Skeletal muscle tissue (tissue), 3 donors: ENCODE measurements at regions not wholly inside any gene's neighbourhood (a gene's known extent, or its start where the extent isn't known, plus 50 kb on each side); places are given as distances from the start of the nearest gene placed in this dataset.
A peak's percentile ranks its signal among the peaks of the same experiment; 100 is the strongest.

Source experiments
- H3K27ac ChIP-seq: one replicate; pipeline ENCODE4 v1.7.0; 2013; ENCODE audit warnings: mild to moderate bottlenecking, low read depth, low read length, inconsistent platforms
- H3K27me3 ChIP-seq, 3 donors: one replicate each; pipeline ENCODE4 v1.7.0; 2013; ENCODE audit warnings: low read length in 3 of 3; ENCODE audit not compliant: control insufficient read depth in 3 of 3, insufficient read depth in 3 of 3
- H3K36me3 ChIP-seq, 3 donors: one replicate each; pipeline ENCODE4 v1.7.0; 2013; ENCODE audit warnings: low read length in 3 of 3; ENCODE audit not compliant: control insufficient read depth in 3 of 3, insufficient read depth in 3 of 3
- H3K4me1 ChIP-seq, 3 donors: one replicate each; pipeline ENCODE4 v1.7.0; 2013; ENCODE audit warnings: low read length in 3 of 3, mild to moderate bottlenecking in 3 of 3; ENCODE audit not compliant: control insufficient read depth in 3 of 3, insufficient read depth in 3 of 3
- H3K4me3 ChIP-seq, 3 donors: one replicate each; pipeline ENCODE4 v1.7.0; 2013; ENCODE audit warnings: low read length in 3 of 3
- H3K9ac ChIP-seq, 3 donors: one replicate each; pipeline ENCODE4 v1.7.0; 2013; ENCODE audit warnings: low read length in 3 of 3, mild to moderate bottlenecking in 3 of 3, moderate library complexity in 2 of 3, low read depth in 1 of 3
- H3K9me3 ChIP-seq, 3 donors: one replicate each; pipeline ENCODE4 v1.7.0; 2013; ENCODE audit warnings: low read length in 3 of 3; ENCODE audit not compliant: control insufficient read depth in 3 of 3
- donor health status: Osteomylitis.

DNA sequence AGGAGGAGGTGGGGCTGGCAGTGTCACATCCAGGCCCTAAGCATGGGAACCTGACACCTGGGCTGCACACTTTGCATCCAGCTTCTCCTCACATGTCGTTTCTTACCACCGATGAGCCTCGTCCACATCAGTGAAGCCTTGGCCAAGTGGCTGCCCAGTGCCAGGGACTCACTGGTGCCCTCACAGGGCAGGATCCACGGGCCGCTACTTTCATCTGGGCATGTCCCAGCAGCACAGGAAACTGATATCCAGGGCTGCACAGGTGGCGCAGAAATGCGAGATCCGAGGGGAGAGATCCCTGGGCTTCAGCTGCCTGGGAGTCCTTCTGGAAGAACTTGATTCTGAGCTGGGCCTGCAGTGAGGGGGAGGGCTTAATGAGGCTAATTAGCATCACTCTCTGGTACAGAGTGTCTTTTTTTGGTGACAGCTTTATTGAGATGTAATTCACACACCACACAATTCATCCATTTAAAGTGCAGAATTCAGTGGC is 291.6 kb upstream of the HDAC4 start:
- peak overlapping the region in 2 of 3 donors; percentile 68 to 78 for H3K9ac ChIP-seq
- H3K4me1 ChIP-seq: peaks cover 37 to 46% (median 39%) of the 10 kb centered on the region in 3 donors
- peak overlapping the region in 2 of 3 donors; percentile 13 to 30 for H3K4me3 ChIP-seq
- peak overlapping the region; percentile 60 for H3K27ac ChIP-seq
- H3K9me3 ChIP-seq: no peaks in the 10 kb centered on the region
- H3K27me3 ChIP-seq: no peaks in the 10 kb centered on the region
- no peaks in the 10 kb centered on the region for H3K36me3 ChIP-seq

DNA sequence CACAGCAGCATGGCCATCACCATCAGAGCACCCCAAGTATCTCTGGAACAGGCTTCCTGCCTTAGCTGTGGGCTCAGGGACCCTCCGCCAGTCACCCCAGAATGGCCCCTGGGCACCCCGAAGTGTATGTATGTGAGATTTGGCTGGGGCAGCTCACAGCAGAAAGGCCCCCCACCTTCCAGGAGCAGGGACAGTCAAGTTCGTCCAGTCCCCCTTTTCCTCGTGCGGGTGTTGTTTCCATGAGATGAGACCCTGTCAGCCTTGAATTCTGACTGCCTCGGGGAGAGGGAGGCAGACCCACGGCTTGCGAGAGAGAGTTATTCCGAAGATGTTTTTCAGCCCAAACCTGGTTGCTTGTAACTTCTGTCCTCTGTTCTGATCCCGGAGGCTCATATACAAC is 290.9 kb upstream of the HDAC4 start:
- Histone ChIP-seq H3K9ac (peak overlapping the region; percentile 54 to 78 (median 68)), H3K27ac (peak overlapping the region; percentile 60), H3K4me3 (peak overlapping the region; percentile 30 to 53 (median 52)), H3K27me3 (no peaks in the 10 kb centered on the region), H3K4me1 (peaks cover 37 to 46% (median 39%) of the 10 kb centered on the region in 3 donors), H3K36me3 (no peaks in the 10 kb centered on the region), H3K9me3 (no peaks in the 10 kb centered on the region)

DNA sequence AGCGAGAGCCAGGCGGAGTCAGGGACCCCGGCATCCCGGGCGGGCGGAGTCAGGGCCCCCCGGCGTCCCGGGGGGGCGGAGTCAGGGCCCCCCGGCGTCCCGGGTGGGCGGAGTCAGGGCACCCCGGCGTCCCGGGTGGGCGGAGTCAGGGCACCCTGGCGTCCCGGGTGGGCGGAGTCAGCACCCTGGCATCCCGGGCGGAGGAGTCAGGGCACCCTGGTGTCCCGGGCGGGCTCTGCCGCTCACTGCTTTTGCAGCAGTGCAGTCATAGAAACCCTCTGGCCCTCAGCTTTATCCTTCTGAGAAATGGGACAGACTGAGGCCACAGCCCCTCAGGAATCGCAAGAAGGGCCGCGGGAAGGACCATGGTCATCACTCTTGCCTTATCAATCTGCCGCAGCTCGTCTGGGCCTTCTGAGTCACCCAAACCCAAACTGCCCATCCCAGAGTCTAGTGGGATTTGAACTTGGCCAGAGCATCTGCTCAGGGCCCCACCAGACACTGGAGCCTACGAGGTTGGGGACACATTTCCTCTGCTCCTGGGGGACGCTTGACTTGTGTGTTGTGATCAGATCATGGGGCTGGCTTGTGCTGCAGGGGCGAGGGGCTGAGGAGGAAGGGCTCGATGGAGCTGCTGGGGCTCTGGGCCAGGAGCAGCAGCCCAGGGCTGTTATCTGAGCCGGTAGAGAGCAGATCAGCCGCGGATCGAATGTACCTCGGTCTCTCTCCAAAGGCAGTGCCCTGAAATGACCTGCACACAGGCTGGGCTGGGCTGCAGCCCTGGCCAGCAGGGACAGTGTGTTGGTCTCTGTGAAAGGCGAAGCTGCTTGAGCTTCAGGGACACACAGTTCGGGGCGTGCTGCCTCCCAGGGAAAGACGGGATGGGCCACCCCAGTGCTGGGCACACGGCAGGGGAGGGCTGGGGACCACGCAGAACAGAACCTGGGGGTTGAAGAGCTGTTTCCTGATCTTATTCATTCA is 290.1 kb upstream of the HDAC4 start:
- Histone ChIP-seq H3K27ac (peak overlapping the region; percentile 60), H3K9ac (peak overlapping the region; percentile 54 to 78 (median 68)), H3K9me3 (no peaks in the 10 kb centered on the region), H3K27me3 (no peaks in the 10 kb centered on the region), H3K36me3 (no peaks in the 10 kb centered on the region), H3K4me3 (peak overlapping the region; percentile 46 to 53 (median 52)), H3K4me1 (peaks cover 37 to 46% (median 39%) of the 10 kb centered on the region in 3 donors)

DNA sequence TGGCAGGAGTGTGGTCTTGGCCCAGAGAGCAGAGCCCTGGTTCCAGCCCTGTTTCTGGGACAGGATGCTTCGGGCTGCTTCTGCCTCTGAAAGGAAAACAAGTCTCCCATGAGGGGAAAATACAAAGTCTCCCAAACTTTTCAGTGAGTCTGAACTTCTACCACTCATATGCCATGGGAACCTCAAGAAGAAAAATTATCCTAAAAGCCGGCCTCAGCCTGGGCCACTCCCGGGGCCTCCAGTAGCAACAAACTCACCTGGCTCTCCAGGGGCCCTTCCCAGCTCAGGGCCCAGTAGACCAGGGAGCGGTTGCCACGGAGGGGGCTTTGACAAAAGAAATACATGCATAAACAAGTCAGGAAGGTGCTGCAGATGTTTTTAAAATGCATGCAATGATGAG is 289.2 kb upstream of the HDAC4 start:
- no peaks in the 10 kb centered on the region for H3K9me3 ChIP-seq

DNA sequence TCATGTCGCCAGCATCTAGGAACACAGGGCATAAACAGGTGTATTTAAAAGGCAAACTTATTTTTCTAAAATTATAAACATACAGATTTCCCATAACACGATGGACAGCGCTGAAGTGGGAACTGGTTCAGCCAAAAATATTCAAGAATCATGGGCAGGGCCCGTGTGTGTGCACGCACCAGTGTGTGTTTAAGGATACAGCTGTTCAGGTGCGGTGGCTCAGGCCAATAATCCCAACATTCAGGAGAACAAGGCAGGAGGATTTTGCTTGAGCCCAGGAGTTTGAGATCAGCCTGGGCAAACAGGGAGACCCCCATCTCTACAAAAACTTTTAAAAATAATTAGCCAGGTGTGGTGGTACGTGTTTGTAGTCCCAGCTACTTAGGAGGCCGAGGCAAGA is 288.6 kb upstream of the HDAC4 start:
- Histone ChIP-seq H3K27me3 (no peaks in the 10 kb centered on the region), H3K4me1 (peaks cover 37 to 46% (median 39%) of the 10 kb centered on the region in 3 donors), H3K9ac (no peak overlapping the region), H3K27ac (no peak overlapping the region), H3K9me3 (no peaks in the 10 kb centered on the region), H3K36me3 (no peaks in the 10 kb centered on the region), H3K4me3 (no peak overlapping the region)

More for the DNA sequence above, 289.2 kb upstream of the HDAC4 start:
- Histone ChIP-seq H3K4me1 (peaks cover 37 to 46% (median 39%) of the 10 kb centered on the region in 3 donors), H3K9ac (peak overlapping the region in 1 of 3 donors; percentile 16), H3K27me3 (no peaks in the 10 kb centered on the region), H3K27ac (no peak overlapping the region), H3K36me3 (no peaks in the 10 kb centered on the region), H3K4me3 (no peak overlapping the region)

DNA sequence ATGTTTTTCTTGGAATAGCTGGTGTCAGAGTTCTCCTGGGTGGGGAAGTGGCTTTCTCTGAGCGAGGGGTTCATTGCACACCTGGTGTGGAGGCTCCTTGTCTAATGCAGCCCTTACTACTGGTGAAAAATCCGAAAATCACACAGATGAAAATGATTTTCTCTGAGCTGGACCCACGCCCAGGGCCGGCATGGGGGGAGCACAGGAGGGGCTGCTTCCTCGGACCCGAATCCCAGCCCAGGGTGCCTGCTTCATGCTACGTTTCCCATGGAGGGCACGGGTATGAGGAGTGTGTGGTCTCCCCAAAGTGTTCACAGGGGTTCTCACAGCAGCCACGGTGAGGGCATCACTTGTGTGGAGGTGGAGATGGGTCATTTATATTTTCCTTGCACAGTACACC is 288.0 kb upstream of the HDAC4 start:
- Histone ChIP-seq H3K27ac (no peak overlapping the region), H3K9ac (no peak overlapping the region), H3K4me3 (no peak overlapping the region), H3K36me3 (no peaks in the 10 kb centered on the region), H3K9me3 (no peaks in the 10 kb centered on the region), H3K27me3 (no peaks in the 10 kb centered on the region), H3K4me1 (peaks cover 34 to 46% (median 39%) of the 10 kb centered on the region in 3 donors)

DNA sequence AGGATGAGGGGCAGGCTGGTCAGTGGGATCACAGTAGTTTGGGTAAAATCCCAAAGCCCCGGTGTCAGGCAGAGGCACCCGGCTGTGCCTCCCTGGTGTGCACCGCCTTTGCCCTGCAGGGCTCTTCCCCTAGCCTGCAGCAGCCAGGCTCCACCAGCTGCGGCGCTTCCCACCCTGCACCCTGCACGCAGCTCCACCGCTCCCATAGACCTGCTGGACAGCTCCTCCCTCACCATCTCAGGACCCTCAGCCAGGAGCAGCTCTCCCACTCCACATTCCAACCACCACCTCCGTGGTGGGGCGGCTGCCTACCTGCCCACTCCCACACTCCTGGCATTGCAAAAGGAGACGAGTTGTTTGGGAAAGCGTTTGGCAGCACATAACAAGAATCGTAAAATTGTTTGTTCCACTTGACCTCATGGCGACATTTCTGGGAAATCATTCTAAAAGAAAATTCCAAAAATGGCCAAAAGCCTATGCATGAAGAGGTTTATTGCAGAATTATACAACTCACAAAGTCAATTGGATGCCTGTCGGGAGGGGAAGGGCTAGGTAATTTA is 287.4 kb upstream of the HDAC4 start:
- H3K27me3 ChIP-seq: no peaks in the 10 kb centered on the region
- no peaks in the 10 kb centered on the region for H3K9me3 ChIP-seq
- no peak overlapping the region for H3K27ac ChIP-seq
- H3K4me3 ChIP-seq: no peak overlapping the region
- no peak overlapping the region for H3K9ac ChIP-seq
- H3K4me1 ChIP-seq: peaks cover 28 to 40% (median 34%) of the 10 kb centered on the region in 3 donors
- no peaks in the 10 kb centered on the region for H3K36me3 ChIP-seq

DNA sequence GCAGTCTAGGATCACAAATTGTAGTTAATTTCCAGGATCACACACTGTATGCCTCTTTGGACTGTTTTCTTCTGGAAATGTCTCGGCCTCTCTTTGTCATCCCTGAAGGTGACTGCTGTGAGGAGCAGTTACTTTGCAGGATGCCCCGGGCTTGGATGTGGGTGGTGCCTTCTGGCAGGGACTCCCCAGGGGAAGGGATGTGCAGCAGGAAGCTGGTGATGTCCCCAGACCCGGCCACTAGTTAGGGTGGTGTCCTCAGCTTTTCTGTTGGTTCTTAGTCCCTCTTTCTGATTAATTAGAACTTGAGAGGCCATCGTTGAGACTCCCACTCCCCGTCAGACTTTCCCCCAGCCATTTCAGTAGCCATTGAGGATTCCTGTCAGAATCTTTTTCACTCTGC is 286.6 kb upstream of the HDAC4 start:
- Histone ChIP-seq H3K36me3 (no peaks in the 10 kb centered on the region), H3K9ac (no peak overlapping the region), H3K4me3 (no peak overlapping the region), H3K9me3 (no peaks in the 10 kb centered on the region), H3K27me3 (no peaks in the 10 kb centered on the region), H3K4me1 (peaks cover 21 to 32% (median 26%) of the 10 kb centered on the region in 3 donors), H3K27ac (no peak overlapping the region)

DNA sequence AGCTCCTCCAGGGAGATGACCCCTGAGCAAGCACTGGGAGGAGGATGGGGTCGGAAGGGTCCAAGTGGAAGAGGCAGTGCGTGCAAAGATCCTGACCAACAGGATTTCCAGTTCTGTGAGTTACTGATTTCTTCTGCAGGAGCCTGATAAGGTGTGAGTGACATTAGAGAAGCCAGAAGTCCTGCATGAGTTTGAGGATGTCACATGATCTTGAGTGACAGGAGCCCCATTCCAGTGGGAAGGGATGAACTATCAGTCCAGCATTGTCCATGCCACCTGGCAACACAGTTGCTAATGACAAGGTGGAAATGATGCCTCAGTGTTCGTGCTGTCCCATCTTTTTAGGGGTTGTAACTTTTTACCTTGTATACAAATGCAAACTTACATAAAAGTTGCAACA is 285.1 kb upstream of the HDAC4 start:
- Histone ChIP-seq H3K9me3 (no peaks in the 10 kb centered on the region), H3K27ac (no peak overlapping the region), H3K27me3 (no peaks in the 10 kb centered on the region), H3K4me3 (no peak overlapping the region), H3K9ac (no peak overlapping the region), H3K4me1 (peaks cover 6 to 18% (median 12%) of the 10 kb centered on the region in 3 donors), H3K36me3 (no peaks in the 10 kb centered on the region)

DNA sequence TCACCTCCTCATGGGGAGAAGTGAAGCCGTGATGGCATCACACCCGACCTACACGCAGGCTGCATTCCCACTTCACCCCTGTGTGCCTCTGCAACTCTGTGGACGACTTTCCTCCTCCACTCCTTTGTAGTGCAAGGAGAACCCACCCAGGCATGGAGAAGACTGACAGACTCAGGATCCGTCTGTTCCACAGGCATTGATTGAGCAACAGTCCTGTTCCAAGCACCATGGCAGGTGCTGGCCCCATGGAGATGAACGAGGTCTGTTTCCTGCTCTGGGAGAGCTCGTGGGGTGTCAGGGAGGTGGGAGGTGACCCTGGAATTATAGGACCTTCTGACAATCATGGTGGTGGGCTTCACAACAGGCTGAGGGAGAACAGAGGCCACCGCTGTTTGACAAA is 284.7 kb upstream of the HDAC4 start:
- Histone ChIP-seq H3K27me3 (no peaks in the 10 kb centered on the region), H3K36me3 (no peaks in the 10 kb centered on the region), H3K9ac (no peak overlapping the region), H3K27ac (no peak overlapping the region), H3K9me3 (no peaks in the 10 kb centered on the region), H3K4me3 (no peak overlapping the region), H3K4me1 (peaks cover 2 to 14% (median 9%) of the 10 kb centered on the region in 3 donors)
